ENCODE measurements at regions not wholly inside any gene's neighbourhood (a gene's known extent, or its start where the extent isn't known, plus 50 kb on each side); places are given as distances from the start of the nearest gene placed in this dataset.

DNA sequence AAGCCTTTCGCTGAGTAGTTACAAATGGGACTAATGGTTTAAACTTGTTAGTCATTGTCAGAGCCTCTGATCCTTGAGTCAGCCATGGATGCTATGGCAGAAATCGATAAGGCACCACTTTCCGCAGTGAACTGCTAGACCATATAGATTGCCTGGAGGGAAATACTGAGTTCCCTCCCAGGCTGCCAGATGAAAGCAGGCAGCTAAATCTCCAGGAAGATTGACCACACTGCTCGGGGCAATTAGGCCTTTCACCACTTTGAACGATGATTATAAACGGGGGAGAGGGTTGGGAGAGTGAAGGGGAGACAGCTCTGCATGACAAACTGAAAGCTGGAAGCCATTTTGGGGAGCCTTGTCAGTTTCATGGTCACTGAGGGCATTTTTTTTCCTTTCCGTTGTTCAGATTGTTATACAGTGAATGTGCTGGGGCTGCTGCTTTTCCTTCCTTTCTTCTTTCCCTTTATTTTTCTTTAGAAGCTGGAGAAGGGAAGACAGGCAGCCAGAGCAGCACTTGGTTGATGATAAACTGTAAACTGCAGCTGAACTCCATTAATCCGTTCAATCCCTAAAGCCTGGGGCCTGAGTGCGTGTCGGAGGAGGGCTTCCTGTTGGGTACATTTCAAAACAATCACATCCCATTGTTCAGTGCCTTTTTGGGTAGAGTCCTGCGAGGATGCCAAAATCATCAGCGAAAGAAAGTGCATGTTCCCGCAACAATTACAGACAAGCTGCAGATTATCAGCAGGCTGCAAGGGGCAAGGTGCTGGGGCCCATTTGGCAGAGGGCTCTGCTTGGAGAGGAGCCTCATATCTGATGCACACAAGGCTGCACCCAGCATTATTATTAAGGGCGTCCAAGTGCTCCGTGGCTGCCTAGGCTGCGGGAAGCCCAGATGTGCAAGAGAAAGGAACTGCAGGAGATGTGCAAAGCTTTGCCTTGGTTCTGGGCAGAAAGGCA is 308.4 kb downstream of the PSAT1 start:
- TF ChIP-seq, protein P1, sequence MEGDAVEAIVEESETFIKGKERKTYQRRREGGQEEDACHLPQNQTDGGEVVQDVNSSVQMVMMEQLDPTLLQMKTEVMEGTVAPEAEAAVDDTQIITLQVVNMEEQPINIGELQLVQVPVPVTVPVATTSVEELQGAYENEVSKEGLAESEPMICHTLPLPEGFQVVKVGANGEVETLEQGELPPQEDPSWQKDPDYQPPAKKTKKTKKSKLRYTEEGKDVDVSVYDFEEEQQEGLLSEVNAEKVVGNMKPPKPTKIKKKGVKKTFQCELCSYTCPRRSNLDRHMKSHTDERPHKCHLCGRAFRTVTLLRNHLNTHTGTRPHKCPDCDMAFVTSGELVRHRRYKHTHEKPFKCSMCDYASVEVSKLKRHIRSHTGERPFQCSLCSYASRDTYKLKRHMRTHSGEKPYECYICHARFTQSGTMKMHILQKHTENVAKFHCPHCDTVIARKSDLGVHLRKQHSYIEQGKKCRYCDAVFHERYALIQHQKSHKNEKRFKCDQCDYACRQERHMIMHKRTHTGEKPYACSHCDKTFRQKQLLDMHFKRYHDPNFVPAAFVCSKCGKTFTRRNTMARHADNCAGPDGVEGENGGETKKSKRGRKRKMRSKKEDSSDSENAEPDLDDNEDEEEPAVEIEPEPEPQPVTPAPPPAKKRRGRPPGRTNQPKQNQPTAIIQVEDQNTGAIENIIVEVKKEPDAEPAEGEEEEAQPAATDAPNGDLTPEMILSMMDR (IDR thresholded peaks at IDR 0.05) = no peak
- no peak for FAIRE-seq
- peak; percentile 17 to 39 (median 24) for ATAC-seq
- Histone ChIP-seq H3K27me3 (peaks cover 3 to 30% (median 15%) of the 10 kb centered on the region in 4 donors), H3K36me3 (no peaks in the 10 kb centered on the region), H3K4me3 (no peak overlapping the region), H3K4me1 (no peaks in the 10 kb centered on the region), H3K9me3 (no peaks in the 10 kb centered on the region), H3K27ac (no peak overlapping the region)
- intact Hi-C loops (cut with DNase I) = no loop called here
- DNase-seq = no peak
- WGBS, 2 donors = 20 to 24% methylated on average over 16 of the region's 16 CpGs

DNA sequence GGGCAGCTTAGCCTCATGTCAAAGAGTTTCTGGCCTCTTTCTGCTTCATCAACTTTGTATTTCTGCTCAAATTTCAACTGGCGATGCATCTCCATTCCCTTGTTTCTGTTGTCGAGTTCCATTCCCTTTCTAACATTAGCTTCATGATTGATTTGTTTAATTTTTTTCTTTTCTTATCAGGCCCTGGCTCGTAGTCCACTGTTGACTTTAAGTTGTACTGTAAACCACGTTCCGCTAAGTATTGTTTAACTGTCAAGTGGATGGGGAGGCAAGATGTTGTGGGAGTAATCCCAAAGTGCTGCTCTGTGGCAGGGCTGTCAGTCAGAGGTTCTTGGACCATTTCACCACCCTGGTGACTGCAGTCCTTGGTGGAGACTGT is 309.1 kb downstream of the PSAT1 start:
- H3K27me3 ChIP-seq = peaks cover 6 to 30% (median 15%) of the 10 kb centered on the region in 4 donors
- H3K36me3 ChIP-seq = no peaks in the 10 kb centered on the region
- WGBS, 2 donors = 10 to 13% methylated on average over 5 of the region's 5 CpGs
- H3K4me3 ChIP-seq = no peak overlapping the region
- H3K4me1 ChIP-seq = no peaks in the 10 kb centered on the region
- H3K27ac ChIP-seq = no peak overlapping the region
- ATAC-seq (peak; percentile 38 to 82 (median 63)), DNase-seq (no peak), FAIRE-seq (no peak)
- intact Hi-C loops (cut with DNase I) = no loop called here
- H3K9me3 ChIP-seq = no peaks in the 10 kb centered on the region
- TF ChIP-seq, protein P1 (IDR thresholded peaks at IDR 0.05) = no peak

DNA sequence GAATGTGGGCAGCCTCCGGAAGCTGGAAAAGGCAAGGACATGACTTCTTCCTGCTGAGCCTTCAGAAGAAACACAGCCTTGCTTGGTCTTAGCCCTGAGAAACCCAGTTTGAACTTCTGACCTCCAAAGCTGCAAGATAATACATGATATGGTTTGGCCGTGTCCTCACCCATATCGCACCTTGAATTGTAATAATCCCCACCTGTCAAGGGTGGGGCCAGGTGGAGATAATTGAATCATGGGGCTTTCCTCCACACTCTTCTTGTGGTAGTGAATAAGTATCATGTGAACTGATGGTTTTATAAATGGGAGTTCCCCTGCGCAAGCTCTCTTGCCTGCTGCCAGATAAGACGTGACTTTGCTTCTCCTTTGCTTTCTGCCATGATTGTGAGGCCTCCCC is 310.9 kb downstream of the PSAT1 start:
- intact Hi-C loops (cut with DNase I) = no loop called here

DNA sequence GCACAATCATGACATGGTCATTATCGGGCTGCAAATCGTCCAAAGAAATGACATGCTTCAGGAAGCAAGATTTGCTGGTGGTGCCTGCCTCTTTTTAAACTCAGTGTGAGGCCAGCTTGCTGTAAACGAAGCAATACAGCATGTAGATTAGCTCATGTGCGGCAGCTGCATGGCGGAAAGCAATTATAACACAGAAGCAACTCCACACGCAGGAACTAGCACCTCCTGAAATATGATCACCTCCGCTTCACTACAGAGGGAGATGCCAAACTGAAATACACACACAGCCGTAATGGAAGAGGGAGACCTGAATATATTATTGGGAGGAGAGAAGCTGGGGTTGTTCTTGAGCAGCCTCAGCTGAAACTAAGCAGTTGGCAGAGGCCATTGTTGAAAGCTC is 312.5 kb downstream of the PSAT1 start:
- Histone ChIP-seq H3K27me3 (peaks cover 7 to 16% (median 12%) of the 10 kb centered on the region in 4 donors), H3K9me3 (no peaks in the 10 kb centered on the region), H3K36me3 (no peaks in the 10 kb centered on the region), H3K27ac (no peak overlapping the region), H3K4me1 (no peaks in the 10 kb centered on the region), H3K4me3 (no peak overlapping the region)
- DNase-seq (no peak), ATAC-seq (no peak), FAIRE-seq (no peak)
- TF ChIP-seq, protein P1 (IDR thresholded peaks at IDR 0.05) = no peak
- intact Hi-C loops (cut with DNase I) = no loop called here
- WGBS, 2 donors = 63 to 64% methylated on average over 8 of the region's 8 CpGs

More for the DNA sequence above, 310.9 kb downstream of the PSAT1 start:
- no peak overlapping the region for H3K4me3 ChIP-seq
- H3K27ac ChIP-seq = no peak overlapping the region
- FAIRE-seq (no peak), ATAC-seq (no peak), DNase-seq (no peak)
- no peaks in the 10 kb centered on the region for H3K9me3 ChIP-seq
- H3K27me3 ChIP-seq = peaks cover 7 to 27% (median 15%) of the 10 kb centered on the region in 4 donors
- H3K36me3 ChIP-seq = no peaks in the 10 kb centered on the region
- TF ChIP-seq, protein P1 (IDR thresholded peaks at IDR 0.05) = no peak
- WGBS, 2 donors = 82 to 83% methylated on average over 5 of the region's 5 CpGs
- H3K4me1 ChIP-seq = no peaks in the 10 kb centered on the region

DNA sequence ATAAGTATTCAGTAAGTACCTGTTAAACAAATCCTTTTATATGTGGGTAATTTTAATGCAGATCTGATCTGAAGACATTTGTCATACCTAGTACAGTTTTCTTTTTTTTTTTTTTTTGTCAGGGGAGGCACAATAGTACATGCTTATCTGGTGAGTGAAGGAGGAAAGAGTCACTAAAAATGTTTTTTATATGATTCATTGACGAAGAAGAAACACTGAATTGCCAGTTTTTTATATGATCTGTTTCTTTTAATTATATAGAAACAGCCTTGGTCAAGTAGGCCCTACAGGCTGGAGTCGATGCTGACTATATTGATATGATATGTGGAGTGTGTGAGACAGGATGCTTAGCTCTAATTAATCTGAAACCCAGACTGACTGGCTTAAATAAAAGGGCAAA is 315.2 kb downstream of the PSAT1 start:
- WGBS, 2 donors = 53 to 79% methylated on average over 2 of the region's 2 CpGs
- DNase-seq (no peak), FAIRE-seq (no peak), ATAC-seq (no peak)
- TF ChIP-seq, protein P1 (IDR thresholded peaks at IDR 0.05) = no peak
- Histone ChIP-seq H3K4me1 (no peaks in the 10 kb centered on the region), H3K27me3 (peaks cover 7 to 16% (median 12%) of the 10 kb centered on the region in 4 donors), H3K36me3 (no peaks in the 10 kb centered on the region), H3K4me3 (no peak overlapping the region), H3K9me3 (no peaks in the 10 kb centered on the region), H3K27ac (no peak overlapping the region)
- intact Hi-C loops (cut with DNase I) = no loop called here

Data from pancreas (tissue), 10 donors.